ENCODE measurements at regions not wholly inside any gene's neighbourhood (a gene's known extent, or its start where the extent isn't known, plus 50 kb on each side); places are given as distances from the start of the nearest gene placed in this dataset.

DNA sequence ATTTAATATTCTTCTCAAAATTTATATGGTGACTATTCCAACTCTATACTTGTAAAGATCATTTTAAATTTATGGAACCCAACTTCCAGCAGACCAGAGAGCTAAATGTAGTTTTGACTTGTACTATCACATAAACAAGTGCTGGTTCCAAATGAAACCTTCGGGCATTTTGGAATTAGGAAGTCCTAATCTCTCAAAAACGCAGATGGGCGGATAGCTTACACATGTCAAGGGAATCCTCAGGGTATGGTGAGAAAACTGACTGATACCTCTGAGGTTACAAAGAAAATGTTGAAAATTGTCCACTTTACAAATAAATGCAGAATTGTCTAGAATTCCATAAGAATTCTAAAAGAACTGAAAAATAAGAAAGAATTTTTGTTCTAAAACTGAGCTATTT is 224.1 kb downstream of the SS18 start:
- DNase-seq = no peak

DNA sequence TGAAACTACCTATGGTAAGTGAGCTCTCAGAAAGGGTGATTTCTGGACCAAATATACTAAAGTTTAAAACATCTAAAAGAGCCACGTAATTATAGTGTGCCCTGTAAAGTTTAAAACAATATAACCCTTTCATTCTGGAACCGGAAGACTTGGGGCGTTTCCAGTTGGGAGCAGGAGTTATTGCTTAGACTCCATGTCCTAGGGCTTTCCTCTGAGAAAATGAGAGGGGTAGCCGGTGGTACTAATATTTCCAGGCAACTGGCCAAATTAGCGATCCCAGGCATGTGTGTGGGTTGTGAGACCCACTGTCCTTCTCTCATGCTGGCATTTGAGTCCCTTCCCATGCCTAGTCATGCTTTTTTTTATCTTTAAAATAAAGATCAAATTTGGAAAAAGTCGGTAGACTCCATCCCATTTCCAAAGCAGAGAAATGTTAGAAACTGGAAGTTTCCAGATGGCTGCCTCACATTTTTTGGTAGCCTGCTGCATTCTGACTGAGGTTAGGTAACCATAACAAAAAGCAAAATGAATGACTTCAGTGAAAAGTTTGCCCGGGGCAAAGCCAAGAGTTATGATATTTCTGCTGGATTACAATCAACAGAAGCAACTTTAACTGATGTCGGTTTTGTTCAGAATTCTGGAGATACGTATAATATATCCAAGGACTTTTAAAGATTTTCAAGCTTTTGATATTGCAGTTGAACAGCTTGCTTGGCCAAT is 227.4 kb downstream of the SS18 start:
- DNase-seq = no peak

DNA sequence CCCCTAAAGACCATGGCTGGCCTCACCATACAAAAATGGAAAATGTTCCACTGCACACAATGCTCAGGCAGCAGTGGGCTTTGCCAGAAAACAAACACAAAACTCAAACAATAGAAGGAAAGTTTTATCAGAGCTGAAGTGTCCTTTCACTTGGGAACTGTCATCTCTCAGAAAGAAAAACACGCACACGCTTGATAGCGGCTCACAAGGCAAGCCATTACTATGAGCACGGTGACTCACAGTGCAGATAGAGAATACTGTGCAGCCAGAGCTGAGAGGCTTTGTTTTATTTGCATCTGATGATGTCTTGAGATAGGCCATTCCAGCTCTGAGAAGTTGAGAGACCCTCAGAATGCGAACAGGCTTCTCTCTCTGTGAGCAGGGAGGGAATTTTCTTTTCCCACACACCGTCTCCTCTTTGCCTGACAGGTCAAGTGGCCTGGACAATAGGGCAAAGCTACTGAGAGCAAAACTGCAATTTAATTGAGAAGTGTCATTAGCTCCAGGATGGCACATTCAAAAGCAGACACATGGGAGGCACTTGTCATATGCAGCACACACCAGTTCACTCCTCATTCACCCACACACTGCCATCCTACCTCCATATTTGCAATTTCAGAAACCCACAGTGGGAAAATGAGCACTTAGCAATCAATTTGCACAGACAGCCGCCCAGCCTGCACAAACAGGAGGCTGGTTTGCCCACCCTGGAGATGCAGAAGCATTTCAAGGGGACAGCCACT is 236.6 kb downstream of the SS18 start:
- no peak for DNase-seq

DNA sequence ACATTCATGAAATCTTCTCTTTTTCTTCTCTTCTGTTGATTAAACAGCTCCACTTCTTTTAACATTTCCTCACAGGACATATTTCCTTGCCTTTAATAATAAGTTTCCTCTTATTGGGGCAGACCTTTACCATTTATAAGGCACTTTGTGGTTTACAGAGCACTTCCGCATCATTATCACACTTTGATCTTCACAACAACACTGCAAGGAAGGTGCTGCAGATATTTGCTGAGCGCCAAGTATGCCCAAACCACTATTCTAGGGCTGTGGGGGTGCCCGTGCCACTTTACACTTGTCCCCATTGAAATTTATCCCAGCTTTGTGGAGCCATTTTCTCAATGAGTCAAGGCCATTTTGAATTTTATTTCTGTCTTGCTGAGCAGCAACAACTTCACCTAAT is 246.6 kb downstream of the SS18 start:
- DNase-seq = no peak

DNA sequence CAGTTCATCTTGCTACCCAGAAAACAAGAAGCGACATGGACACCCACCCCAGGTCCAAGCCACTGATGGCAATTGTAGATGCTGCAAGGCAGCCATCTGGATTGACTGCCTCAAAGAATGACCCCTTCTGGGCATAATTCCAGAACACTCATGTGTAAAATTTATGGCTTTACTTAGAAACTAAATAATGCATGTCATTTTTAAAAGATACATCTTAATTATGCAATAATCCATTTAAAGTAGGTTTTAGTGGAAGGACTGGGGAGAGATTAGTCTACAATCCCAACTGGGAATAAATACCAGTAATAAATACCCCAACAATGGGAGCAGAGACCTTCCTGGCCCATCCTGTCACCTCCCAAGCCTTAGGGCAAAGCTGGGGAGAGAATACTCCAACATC is 247.7 kb downstream of the SS18 start:
- no peak for DNase-seq

DNA sequence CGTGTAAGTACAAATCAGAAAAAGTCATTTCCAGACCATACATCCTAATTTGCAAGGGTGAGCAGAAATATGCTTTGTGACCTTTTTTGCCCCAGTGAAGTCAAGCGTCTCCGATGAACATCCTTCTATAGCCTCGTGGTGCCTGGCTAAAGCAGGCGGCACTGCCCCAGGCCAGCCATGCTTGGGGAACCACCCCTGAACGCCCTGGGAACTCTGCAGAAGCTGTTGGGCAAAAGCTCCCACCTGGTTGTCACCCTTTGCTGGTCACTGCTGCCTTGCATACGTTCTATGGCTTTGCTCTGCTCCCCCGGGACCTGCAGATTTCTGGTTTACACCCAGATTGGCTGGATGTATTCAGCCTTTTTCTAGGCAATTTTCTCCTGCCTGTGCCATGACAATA is 256.4 kb downstream of the SS18 start:
- DNase-seq = no peak

DNA sequence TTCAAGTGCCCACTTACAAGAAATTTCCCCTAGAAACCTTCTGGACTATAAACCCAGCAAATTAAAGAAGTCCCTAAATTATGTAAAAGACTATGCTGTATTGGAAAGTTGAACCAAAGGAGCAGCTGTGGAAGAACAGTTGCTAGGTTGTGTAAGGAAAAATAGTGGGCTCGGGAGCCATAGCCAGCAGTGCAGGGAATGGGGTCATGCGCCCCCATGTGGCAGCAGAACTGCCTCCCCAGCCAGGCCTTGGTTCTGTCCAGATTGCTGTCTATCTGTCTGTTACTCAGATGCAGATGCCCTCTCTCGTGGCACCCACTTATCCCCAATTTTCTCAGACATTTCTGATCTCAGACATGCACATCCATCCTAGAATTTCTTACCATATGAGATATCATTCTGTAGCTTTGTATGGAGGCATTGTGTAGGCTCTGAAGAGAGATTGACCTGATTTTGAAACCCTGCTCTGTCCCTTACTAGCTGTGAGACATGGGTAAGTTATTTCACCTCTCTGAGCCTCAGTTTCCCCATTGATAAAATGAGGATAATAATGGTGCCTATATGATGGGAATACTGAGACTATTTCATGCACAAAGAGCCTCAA is 258.3 kb downstream of the SS18 start:
- DNase-seq = peak; percentile 3 to 12

DNA sequence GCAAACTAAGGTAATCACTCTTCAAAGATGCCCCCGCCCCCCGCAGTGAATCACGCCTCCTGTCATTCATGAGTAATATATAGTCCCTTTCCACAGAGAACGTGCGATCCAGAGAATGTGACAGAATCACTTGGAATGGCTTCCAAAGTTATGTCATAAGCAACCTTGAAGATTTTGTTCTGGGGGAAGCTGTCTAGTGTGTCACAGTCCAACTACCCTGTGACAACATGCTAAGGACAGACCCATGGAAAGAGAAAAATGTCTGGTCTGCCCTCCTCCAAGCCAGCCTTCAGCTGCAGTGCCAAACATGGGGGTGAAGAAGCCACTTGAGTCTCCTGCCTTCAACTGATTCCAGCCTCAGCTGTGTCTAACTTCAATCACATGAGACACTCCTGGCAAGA is 259.1 kb downstream of the SS18 start:
- no peak for DNase-seq

DNA sequence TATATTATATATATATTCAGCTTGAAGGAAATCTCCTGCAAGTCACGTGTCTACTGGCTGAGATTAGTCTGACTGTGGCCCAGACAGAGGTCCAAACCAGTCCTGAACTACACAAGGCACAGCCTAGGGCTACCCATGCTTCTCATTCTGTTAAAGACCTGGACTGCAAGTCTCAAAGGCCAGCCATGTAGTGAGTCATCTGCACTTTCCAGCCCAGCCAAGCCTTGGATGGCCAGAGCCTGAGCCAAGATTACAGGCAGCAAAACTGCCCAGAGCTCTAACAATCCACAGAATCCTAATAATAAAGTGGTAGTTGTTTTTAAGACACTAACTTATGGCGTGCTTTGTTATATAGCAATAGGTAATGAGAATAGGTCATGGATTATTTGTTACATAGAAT is 259.6 kb downstream of the SS18 start:
- no peak for DNase-seq

DNA sequence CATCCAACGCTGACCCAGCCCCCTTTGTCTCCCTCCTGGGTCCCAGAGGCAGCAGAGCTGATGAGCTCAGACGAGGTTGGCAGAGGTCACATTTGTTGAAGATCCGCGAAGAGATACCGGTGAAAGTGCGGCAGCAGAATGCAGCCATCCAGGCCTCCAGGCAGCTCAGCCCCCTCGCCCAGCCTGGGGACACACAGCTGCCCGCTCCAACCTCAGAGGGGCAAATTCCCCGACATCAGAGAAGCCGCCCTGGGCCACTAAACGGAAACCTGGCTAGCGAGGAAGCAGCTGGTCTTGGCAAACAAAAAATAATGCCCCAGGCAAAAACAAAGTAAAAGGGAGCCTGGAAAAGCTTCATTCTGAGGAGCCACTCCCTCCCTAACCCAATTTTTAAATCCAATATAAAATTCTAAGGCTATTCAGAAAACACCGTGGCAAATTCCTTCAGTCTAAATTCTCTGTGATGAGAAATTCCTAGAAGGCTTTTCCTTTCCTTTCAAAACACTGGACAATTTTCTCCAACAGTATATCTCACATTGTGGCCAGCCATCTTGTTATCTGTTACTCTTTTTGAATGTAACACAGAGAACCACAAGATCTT is 262.4 kb downstream of the SS18 start:
- no peak for DNase-seq

DNA sequence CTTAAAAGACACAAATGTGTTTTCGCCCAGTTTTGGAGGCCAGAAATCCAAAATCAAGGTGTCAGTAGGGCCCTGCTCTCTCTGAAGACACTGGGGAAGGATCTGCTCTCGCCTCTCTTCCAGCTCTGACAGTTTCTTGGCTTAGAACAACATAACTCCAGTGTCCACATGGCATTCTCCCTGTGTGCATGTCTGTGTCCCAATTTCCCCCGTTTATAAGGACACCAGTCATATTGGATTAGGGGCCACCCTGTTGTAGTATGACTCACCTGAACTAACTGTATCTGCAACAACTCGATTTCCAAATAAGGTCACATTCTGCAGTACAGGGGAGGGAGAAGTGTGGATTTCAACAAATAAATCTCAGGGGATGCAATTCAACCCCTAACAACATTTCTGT is 263.2 kb downstream of the SS18 start:
- DNase-seq = no peak

DNA sequence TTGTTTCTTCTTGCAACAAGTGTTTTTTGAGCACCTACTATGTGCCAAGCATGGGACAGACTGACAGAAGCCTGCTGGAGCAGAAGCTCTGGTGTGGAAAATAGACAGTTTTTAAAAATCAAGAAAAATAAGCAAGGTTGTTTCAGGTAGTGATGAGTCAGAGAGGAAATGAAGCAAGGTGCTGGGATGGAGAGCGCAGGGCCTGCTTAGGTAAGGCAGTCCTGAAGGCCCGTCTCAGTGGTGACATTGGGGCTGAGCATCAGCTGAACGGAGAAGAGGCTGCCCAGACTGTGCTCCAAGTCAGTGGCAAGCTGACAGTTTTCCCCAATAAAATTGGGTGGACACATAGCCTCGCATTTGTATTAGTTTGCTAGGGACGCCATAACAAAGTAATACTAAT is 263.6 kb downstream of the SS18 start:
- DNase-seq = no peak

DNA sequence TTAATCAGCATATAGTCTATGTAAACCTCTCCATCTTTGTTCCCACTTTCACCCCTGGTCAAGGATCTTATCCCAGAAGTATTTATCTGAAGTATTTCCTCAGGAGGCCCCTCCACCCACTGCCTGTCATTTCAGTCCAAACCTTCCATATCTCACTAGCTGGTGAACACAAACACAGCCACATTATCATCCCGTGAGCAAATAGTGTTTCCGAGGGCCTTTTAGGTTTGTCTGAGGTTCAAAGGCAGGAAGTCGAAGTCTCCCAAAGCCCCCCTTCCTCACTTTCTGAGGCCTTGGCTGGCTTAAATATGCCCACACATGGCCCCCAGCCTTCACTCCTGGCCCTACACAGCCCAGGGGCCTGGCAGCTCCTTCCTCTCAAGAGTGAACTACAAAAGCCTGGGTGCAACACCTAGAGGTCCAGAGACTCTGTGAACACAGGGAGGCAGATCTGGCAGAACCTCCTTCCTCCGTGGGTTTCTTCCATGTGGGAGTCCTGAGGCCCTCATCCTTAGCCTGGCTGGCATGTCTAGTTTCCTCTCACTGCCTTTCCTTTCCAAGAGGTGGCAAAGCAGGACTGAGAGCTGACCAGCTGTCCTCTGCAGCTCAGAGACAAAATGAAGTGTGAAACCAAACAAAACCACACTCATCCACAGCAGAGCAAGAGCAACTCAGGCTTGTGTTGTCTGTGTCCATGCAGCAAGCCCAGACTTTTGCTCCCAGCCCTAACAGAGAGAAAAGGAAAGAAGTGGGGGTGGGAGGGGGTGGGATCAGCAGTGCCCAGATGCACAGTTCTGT is 264.2 kb downstream of the SS18 start:
- DNase-seq = no peak

DNA sequence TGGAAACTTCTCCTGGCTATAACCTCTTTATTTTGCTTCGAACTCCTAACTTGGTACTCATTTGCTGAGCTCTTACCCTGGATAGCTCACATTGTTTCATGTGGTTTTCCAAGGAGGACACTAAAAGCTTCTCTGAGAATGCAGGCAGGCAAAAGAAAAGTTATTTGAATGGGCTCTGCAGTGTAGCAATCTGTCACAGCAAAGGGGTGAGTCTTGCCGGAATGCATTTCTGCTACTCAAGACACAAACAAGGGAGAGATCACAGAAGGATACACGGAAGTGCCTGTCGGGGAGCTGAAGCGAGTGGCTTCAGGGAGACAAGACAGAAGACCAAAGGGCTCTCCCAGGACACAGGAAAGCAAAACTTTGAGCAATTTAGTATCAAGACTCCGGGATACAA is 265.4 kb downstream of the SS18 start:
- DNase-seq = no peak

DNA sequence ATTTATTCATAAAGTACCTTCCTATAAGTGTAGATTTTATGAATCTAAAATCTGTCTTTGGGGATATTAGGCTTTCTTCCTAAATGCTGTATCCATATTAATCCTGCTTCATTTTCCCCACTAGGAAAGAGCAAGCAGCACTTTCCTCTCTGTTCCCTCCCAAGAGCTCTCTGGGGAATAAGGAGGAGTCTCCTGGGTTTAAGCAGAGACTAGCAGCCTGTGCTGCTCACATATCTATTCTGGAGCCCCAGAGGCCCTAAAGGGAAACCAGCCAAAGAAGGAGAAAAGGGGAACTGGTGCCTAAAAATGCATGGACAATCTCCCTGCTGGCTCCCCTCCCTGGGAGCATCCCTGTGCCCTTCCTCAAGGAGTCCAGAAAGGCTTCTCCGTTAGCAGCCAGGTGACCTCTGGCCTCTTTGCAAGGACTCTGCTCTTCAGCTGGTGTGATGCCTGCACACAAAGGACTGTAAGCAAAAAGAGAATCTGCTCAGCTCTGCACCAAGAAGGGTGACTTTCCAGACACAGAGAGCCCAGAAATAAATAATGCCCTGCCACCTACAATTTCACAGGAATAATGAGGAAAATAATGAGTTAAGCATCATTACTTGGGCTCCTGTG is 270.6 kb downstream of the SS18 start:
- DNase-seq = no peak

DNA sequence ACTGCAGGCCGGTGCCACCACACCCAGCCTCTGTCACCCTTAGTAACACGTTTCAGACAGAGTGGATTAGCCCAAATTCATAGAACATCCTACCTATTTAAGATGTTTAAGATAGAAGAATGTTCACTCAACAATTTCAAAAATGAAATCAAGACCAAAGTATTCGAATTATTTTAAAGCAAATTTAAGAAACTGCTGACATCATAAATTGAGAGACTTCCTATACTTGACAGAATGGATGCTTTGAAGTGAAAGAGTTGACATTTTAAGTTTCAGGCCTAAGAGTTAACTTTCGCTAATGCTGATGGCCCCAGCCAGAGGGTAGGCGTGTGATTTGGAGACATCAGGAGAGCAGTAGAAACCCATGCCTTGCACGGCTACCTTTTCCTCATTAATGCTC is 271.9 kb downstream of the SS18 start:
- DNase-seq = no peak

DNA sequence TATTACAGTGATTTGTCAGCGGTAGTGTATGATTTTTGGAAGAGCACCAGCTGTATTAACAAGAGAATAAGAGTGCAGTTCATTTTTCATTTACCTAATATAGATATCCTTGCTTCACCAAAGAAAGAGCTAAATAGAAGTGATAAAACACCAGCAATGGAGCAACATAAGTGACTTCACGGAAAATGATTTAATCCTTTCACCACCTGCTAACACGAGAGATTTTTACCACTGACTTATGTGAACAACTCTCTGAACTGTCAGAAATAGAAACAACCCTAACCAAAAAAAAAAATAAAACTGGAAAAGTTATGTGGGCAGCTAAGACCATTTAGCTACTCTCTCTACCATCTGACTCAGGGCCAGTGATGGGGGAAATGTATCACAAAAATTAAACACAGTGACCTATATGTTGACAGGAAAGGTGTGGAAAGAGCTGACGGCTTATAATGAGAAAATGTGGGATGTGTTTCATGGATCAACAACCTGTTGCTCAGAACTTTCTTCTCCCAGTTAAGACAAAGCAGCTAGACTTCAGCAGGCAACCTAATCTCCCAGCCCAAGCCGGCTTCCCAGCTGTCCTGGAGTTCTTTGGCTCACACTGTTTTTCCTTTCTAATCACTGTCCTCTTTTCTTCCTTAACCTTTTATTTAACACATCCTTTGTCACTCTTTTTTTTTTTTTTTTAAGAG is 272.7 kb downstream of the SS18 start:
- no peak for DNase-seq

DNA sequence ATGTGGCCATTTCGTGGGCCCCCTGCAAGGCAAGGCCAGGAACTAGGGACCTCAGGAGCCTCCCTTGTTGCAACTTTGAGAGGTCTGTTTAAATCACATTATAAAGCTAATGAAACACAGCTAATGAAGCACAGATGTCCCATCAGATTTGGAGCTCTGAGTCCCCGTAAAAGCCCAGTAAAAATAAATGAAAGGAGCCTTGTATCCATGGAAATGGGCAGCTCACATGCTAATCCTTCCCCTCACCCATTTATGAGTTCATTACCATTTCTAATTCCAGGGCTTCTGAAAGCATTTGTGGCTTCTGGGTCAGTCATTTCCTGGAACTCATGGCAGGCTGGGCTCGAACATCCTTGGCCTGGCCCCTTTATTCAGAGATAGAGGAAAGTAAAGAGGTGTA is 274.8 kb downstream of the SS18 start:
- DNase-seq = no peak

DNA sequence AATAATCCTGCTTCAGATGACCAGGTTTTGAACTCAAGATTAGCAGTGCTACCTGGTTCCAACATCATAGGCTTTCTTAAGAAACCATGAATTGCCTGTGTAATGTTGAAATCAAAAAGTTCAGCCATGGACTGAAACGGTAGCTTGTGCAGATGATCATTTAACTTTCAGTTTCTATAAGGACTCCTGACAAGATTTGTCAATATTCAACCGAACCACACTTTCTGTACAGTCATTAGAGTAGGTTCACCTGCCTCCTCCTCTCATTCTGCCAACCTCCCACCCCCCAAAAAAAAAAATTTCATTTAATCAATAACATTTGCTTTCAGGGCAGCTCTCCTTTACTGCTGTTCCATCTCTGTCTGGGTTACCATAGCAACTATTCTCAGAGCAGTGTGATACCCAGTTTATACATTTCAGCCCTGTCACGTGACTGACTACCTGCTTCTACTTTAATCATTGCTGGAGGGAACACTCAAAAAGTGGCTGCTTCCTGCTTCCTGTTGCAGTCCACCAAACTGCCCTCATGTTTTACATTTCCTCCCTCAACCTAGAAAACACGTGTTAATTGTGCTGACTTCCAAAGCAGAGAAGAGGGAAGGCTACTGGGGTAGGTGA is 275.5 kb downstream of the SS18 start:
- no peak for DNase-seq

DNA sequence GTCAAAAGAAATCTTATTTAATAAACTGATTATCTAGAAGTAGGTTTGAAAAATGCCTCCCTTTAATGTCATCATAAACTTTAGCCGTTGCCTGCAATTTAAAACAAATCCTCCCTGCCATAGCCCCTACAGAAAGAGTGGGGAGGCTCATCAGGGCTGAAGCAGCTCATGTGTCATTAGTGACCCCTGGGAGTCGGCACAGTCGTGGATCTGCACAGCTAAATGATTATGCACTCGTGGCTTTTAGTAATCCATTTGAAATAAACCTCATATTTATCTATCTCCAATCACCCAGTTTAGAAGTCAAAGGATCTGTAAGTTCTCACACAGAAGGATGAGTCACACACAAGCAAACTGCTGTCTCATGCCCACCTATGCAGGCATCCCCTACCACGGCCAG is 277.3 kb downstream of the SS18 start:
- no peak for DNase-seq

DNA sequence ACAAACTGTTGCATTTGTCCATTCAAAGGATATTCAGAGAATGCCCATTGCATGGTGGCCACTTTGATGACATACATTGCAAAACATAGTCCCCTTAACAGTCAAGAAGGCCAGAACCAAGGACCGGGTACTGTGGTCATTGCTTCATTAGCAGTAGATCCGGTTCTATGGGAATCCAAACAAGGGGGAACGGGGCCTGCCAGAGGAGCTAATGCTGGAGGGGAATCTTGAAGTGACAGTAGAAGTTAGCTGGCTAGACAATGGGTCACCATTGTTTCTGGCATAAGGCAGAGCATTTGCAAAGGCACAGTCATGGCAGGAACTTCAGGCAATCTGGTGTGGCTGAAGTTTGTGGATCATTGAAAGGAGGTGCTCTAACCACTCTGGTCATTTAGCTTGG is 279.7 kb downstream of the SS18 start:
- no peak for DNase-seq

DNA sequence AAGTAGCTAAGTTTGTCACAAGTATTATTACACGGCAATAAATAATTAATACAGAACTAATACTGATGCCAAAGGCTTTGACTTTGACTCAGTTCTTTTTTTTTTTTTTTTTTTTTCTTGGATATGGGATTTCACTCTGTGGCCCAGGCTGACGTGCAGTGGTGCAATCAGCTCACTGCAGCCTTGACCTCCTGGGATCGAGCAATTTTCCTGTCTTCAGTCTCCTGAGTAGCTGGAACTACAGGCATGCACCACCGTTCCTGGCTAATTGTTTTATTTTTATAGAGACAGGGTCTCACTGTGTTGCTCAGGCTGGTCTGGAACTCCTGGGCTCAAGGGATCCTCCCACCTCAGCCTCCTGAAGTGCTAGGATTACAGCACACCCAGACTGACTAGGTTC is 284.5 kb downstream of the SS18 start:
- no peak for DNase-seq
